Peyer's patch (tissue), 4 donors: ENCODE measurements at regions not wholly inside any gene's neighbourhood (a gene's known extent, or its start where the extent isn't known, plus 50 kb on each side); places are given as distances from the start of the nearest gene placed in this dataset.

ENCODE experiments used
- CTCF ChIP-seq, 6 experiments: fragments of 450-650 bp in 4 of 6; fragments of 200-600 bp in 2 of 6; sonication (generic) in 1 of 6; IDR thresholded peaks; one replicate each; pipeline ENCODE4 v1.5.1; 2017 to 2019; ENCODE audit warnings: antibody characterized with exemption in 6 of 6, mild to moderate bottlenecking in 3 of 6, moderate library complexity in 1 of 6
- POLR2A ChIP-seq, 2 donors: fragments of 450-650 bp; IDR thresholded peaks; one replicate each; pipeline ENCODE4 v1.5.1; 2017; ENCODE audit warnings: antibody characterized with exemption in 2 of 2, mild to moderate bottlenecking in 2 of 2, moderate library complexity in 2 of 2

DNA sequence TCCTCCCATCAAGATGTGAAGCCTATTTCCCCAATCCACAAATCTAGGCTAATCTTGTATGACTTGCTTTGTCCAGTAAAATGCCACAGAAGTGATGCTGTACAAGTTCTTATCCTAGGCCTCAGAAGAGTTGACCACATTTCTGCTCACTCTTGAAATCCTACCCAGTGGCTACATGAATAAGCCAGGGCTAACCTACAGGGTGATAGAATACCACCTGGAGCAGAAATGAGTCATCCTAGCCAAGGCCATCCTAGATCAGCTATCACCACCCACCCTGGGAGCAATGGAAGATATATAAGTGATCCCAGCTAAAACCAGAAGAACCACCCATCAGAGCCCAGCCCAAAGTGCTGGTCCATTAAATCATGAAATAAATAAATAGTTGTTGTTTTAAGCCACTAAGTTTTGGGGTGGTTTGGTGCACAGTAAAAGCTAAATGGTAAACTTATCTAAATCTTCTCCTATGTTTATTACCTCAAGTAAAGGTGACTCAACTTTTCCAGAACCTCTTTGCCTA, 105.1 kb downstream of the RPS29 start:
- no peak for TF ChIP-seq CTCF (IDR thresholded peaks at IDR 0.05)
- no peak for TF ChIP-seq POLR2A (IDR thresholded peaks at IDR 0.05)
